Upper lobe of left lung (tissue), 4 donors: ENCODE measurements at regions not wholly inside any gene's neighbourhood (a gene's known extent, or its start where the extent isn't known, plus 50 kb on each side); places are given as distances from the start of the nearest gene placed in this dataset.

Experiments used
- EP300 ChIP-seq, 4 donors: sonication (generic); formaldehyde crosslinking; IDR thresholded peaks; one replicate each; pipeline ENCODE4 v1.5.1; 2017; ENCODE audit warnings: antibody characterized with exemption in 4 of 4, control low read depth in 2 of 4
- POLR2A ChIP-seq, 4 donors: fragments of 450-650 bp; IDR thresholded peaks; one replicate each; pipeline ENCODE4 v1.5.1; 2016 to 2017; ENCODE audit warnings: antibody characterized with exemption in 4 of 4, mild to moderate bottlenecking in 2 of 4
- POLR2AphosphoS5 ChIP-seq, 2 donors: sonication (generic); formaldehyde crosslinking; IDR thresholded peaks; one replicate each; pipeline ENCODE4 v1.5.1; 2017; ENCODE audit warnings: antibody characterized with exemption in 2 of 2
- TF ChIP-seq, protein P1 (sequence below), 6 experiments: fragments of 450-650 bp in 4 of 6; fragments of 200-600 bp in 2 of 6; sonication (generic) in 2 of 6; IDR thresholded peaks; one replicate each; pipeline ENCODE4 v1.5.1; 2016 to 2019; ENCODE audit warnings: antibody characterized with exemption in 6 of 6

DNA sequence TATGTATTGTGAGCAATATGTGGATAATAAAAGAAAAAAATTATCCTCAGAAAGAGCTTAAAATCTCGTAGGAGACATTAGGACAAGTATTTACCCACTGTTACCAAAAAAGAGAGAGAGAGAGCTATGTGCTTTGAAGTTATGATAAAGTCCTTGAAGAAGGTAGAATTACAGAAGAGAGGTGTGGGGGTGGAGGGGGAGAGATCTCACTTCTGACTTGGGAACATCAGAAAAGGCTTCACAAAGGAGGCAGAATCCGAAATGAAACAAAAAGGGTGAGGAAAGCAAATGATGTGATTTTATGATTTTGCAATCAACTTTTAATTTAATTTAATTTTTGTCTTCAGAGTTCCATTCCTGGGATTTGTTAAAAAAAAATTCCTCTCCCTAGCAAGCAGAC is 311.8 kb upstream of the ATP2B1 start:
- TF ChIP-seq, protein P1, sequence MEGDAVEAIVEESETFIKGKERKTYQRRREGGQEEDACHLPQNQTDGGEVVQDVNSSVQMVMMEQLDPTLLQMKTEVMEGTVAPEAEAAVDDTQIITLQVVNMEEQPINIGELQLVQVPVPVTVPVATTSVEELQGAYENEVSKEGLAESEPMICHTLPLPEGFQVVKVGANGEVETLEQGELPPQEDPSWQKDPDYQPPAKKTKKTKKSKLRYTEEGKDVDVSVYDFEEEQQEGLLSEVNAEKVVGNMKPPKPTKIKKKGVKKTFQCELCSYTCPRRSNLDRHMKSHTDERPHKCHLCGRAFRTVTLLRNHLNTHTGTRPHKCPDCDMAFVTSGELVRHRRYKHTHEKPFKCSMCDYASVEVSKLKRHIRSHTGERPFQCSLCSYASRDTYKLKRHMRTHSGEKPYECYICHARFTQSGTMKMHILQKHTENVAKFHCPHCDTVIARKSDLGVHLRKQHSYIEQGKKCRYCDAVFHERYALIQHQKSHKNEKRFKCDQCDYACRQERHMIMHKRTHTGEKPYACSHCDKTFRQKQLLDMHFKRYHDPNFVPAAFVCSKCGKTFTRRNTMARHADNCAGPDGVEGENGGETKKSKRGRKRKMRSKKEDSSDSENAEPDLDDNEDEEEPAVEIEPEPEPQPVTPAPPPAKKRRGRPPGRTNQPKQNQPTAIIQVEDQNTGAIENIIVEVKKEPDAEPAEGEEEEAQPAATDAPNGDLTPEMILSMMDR (IDR thresholded peaks at IDR 0.05) = no peak
- TF ChIP-seq POLR2A (IDR thresholded peaks at IDR 0.05) (no peak), POLR2AphosphoS5 (IDR thresholded peaks at IDR 0.05) (no peak), EP300 (IDR thresholded peaks at IDR 0.05) (no peak)
